ENCODE measurements at regions not wholly inside any gene's neighbourhood (a gene's known extent, or its start where the extent isn't known, plus 50 kb on each side); places are given as distances from the start of the nearest gene placed in this dataset.

GRCh38 chr18:7395566-7395965 is 164.7 kb downstream of the LRRC30 start:
- TF ChIP-seq ZNF416 (tag by site-specific recombination; IDR thresholded peaks at IDR 0.05) (no peak), REST (tag by site-specific recombination; IDR thresholded peaks at IDR 0.05) (no peak), ZNF404 (tag by site-specific recombination; IDR thresholded peaks at IDR 0.05) (no peak), ZNF10 (tag by site-specific recombination; IDR thresholded peaks at IDR 0.05) (no peak), ZNF23 (tag by site-specific recombination; IDR thresholded peaks at IDR 0.05; ENCODE audit: borderline replicate concordance) (no peak), CTCF (tag by site-specific recombination; IDR thresholded peaks at IDR 0.05) (no peak), WT1 (tag by site-specific recombination; IDR thresholded peaks at IDR 0.05) (no peak), ZNF670 (tag by site-specific recombination; IDR thresholded peaks at IDR 0.05; ENCODE audit: low read depth) (no peak), ZNF274 (IDR thresholded peaks at IDR 0.05; ENCODE audit: low read length) (no peak), ZNF274 (tag by site-specific recombination; IDR thresholded peaks at IDR 0.05; ENCODE audit: borderline replicate concordance) (no peak)
- TF ChIP-seq, protein P1, sequence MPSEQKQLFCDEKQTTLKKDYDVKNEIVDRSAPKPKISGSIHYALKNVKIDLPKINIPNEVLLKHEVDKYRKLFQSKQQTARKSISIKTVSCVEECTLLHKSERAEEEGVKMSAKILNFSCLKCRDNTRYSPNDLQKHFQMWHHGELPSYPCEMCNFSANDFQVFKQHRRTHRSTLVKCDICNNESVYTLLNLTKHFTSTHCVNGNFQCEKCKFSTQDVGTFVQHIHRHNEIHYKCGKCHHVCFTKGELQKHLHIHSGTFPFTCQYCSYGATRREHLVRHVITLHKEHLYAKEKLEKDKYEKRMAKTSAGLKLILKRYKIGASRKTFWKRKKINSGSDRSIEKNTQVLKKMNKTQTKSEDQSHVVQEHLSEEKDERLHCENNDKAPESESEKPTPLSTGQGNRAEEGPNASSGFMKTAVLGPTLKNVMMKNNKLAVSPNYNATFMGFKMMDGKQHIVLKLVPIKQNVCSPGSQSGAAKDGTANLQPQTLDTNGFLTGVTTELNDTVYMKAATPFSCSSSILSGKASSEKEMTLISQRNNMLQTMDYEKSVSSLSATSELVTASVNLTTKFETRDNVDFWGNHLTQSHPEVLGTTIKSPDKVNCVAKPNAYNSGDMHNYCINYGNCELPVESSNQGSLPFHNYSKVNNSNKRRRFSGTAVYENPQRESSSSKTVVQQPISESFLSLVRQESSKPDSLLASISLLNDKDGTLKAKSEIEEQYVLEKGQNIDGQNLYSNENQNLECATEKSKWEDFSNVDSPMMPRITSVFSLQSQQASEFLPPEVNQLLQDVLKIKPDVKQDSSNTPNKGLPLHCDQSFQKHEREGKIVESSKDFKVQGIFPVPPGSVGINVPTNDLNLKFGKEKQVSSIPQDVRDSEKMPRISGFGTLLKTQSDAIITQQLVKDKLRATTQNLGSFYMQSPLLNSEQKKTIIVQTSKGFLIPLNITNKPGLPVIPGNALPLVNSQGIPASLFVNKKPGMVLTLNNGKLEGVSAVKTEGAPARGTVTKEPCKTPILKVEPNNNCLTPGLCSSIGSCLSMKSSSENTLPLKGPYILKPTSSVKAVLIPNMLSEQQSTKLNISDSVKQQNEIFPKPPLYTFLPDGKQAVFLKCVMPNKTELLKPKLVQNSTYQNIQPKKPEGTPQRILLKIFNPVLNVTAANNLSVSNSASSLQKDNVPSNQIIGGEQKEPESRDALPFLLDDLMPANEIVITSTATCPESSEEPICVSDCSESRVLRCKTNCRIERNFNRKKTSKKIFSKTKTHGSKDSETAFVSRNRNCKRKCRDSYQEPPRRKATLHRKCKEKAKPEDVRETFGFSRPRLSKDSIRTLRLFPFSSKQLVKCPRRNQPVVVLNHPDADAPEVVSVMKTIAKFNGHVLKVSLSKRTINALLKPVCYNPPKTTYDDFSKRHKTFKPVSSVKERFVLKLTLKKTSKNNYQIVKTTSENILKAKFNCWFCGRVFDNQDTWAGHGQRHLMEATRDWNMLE (tag by site-specific recombination; conservative IDR thresholded peaks at IDR 0.05; ENCODE audit: low read depth) = no peak

Measured in HEK293 (cell line).